Tibial nerve (tissue), 4 donors: ENCODE measurements at regions not wholly inside any gene's neighbourhood (a gene's known extent, or its start where the extent isn't known, plus 50 kb on each side); places are given as distances from the start of the nearest gene placed in this dataset.

Source experiments
- CTCF ChIP-seq, 5 experiments: fragments of 200-600 bp in 3 of 5; fragments of 450-650 bp in 2 of 5; sonication (generic) in 3 of 5; IDR thresholded peaks; one replicate each; pipeline ENCODE4 v1.5.1; 2016 to 2019; ENCODE audit warnings: antibody characterized with exemption in 5 of 5, mild to moderate bottlenecking in 3 of 5, moderate library complexity in 2 of 5
- EP300 ChIP-seq, 2 donors: sonication (generic); formaldehyde crosslinking; IDR thresholded peaks; one replicate each; pipeline ENCODE4 v1.6.1; 2017; ENCODE audit warnings: antibody characterized with exemption in 2 of 2, mild to moderate bottlenecking in 1 of 2
- POLR2A ChIP-seq, 2 donors: fragments of 450-650 bp; IDR thresholded peaks; one replicate each; pipeline ENCODE4 v1.6.1; 2017; ENCODE audit warnings: antibody characterized with exemption in 2 of 2, mild to moderate bottlenecking in 2 of 2, moderate library complexity in 2 of 2

GRCh38 chrX:128699716-128700285 lies 647.6 kb upstream of the ACTRT1 start:
- TF ChIP-seq CTCF (IDR thresholded peaks at IDR 0.05) = no peak
- TF ChIP-seq POLR2A (IDR thresholded peaks at IDR 0.05) = no peak
- no peak for TF ChIP-seq EP300 (IDR thresholded peaks at IDR 0.05)
